GM21737 (cell line): ENCODE measurements at regions not wholly inside any gene's neighbourhood (a gene's known extent, or its start where the extent isn't known, plus 50 kb on each side); places are given as distances from the start of the nearest gene placed in this dataset.

ENCODE experiments used
- ATAC-seq: cut with Tn5 transposase; IDR thresholded peaks from one replicate; pipeline ENCODE4 v1.9.1; 2021; ENCODE audit warnings: mild to moderate bottlenecking, moderate library complexity; ENCODE audit not compliant: unreplicated experiment

- ATAC-seq = no peak
Observed at GRCh38 chr4:182179105-182179504, 64.1 kb upstream of the TENM3 start.

- ATAC-seq = no peak
Observed at GRCh38 chr4:182179751-182180150, 63.5 kb upstream of the TENM3 start.

GRCh38 chr4:182185491-182185890, 57.7 kb upstream of the TENM3 start:
- ATAC-seq = no peak

GRCh38 chr4:182187674-182188073, 55.5 kb upstream of the TENM3 start:
- ATAC-seq = no peak

GRCh38 chr4:182188622-182189021, 54.6 kb upstream of the TENM3 start:
- no peak for ATAC-seq

GRCh38 chr4:182189103-182189878, 53.9 kb upstream of the TENM3 start:
- no peak for ATAC-seq

GRCh38 chr4:182190306-182190705, 52.9 kb upstream of the TENM3 start:
- no peak for ATAC-seq

- no peak for ATAC-seq
Observed at GRCh38 chr4:182192511-182193181, 50.6 kb upstream of the TENM3 start.

GRCh38 chr4:182193311-182193710, 49.9 kb upstream of the TENM3 start:
- no peak for ATAC-seq
